GM20000 (cell line): ENCODE measurements at regions not wholly inside any gene's neighbourhood (a gene's known extent, or its start where the extent isn't known, plus 50 kb on each side); places are given as distances from the start of the nearest gene placed in this dataset.

Experiments
- DNase-seq: peaks from one replicate; pipeline ENCODE4 v3.0.0; 2012; ENCODE audit warnings: low spot score
- CTCF ChIP-seq: IDR thresholded peaks from 2 replicates; pipeline ENCODE4 v1.5.1; 2012; ENCODE audit warnings: mild to moderate bottlenecking, control low read depth; ENCODE audit errors: extremely low read depth, missing control alignments

GRCh38 chr4:121477480-121477879 lies 96.7 kb upstream of the QRFPR start:
- no peak for DNase-seq
- TF ChIP-seq CTCF, result no peak

- no peak for DNase-seq
- TF ChIP-seq CTCF, result no peak
These were observed 96.3 kb upstream of the QRFPR start for GRCh38 chr4:121477079-121477478.

- DNase-seq, result no peak
- TF ChIP-seq CTCF, result no peak
These were observed 92.3 kb upstream of the QRFPR start for GRCh38 chr4:121472937-121473721.

GRCh38 chr4:121464854-121465253 lies 84.0 kb upstream of the QRFPR start:
- no peak for DNase-seq
- TF ChIP-seq CTCF, result no peak

- peak; percentile 35 for DNase-seq
- TF ChIP-seq CTCF, result peak; percentile 63
These were observed 81.9 kb upstream of the QRFPR start for GRCh38 chr4:121462660-121463261.

- no peak for TF ChIP-seq CTCF
- no peak for DNase-seq
These were observed 78.2 kb upstream of the QRFPR start for GRCh38 chr4:121459026-121459425.

- no peak for TF ChIP-seq CTCF
- DNase-seq, result no peak
These were observed 76.6 kb upstream of the QRFPR start for GRCh38 chr4:121457278-121457875.
